Dendritic cell treated with granulocyte-macrophage colony-stimulating factor and Interleukin-4, amounts not matched to agents 40 ng/mL and 50 ng/mL, for 4 days (primary cell): ENCODE measurements at regions not wholly inside any gene's neighbourhood (a gene's known extent, or its start where the extent isn't known, plus 50 kb on each side); places are given as distances from the start of the nearest gene placed in this dataset.

Experiments
- H3K27ac Mint-ChIP-seq: one replicate; pipeline ENCODE4 v1.8.0; 2022; ENCODE audit warnings: mild to moderate bottlenecking, mixed read lengths
- H3K27me3 Mint-ChIP-seq: one replicate; pipeline ENCODE4 v1.8.0; 2022; ENCODE audit warnings: mild to moderate bottlenecking, mixed read lengths
- H3K36me3 Mint-ChIP-seq: one replicate; pipeline ENCODE4 v1.8.0; 2022; ENCODE audit warnings: low read depth, mixed read lengths
- H3K4me1 Mint-ChIP-seq: one replicate; pipeline ENCODE4 v1.8.0; 2022; ENCODE audit warnings: low read depth, mixed read lengths
- H3K4me3 Mint-ChIP-seq: one replicate; pipeline ENCODE4 v1.8.0; 2022; ENCODE audit warnings: mild to moderate bottlenecking, moderate library complexity, mixed read lengths
- H3K9me3 Mint-ChIP-seq: one replicate; pipeline ENCODE4 v1.8.0; 2022; ENCODE audit warnings: mixed read lengths
- intact Hi-C: fragments of 100-400 bp; cut with micrococcal nuclease; formaldehyde crosslinking; loops from one replicate; pipeline ENCODE4 v1.15.0; 2022

DNA sequence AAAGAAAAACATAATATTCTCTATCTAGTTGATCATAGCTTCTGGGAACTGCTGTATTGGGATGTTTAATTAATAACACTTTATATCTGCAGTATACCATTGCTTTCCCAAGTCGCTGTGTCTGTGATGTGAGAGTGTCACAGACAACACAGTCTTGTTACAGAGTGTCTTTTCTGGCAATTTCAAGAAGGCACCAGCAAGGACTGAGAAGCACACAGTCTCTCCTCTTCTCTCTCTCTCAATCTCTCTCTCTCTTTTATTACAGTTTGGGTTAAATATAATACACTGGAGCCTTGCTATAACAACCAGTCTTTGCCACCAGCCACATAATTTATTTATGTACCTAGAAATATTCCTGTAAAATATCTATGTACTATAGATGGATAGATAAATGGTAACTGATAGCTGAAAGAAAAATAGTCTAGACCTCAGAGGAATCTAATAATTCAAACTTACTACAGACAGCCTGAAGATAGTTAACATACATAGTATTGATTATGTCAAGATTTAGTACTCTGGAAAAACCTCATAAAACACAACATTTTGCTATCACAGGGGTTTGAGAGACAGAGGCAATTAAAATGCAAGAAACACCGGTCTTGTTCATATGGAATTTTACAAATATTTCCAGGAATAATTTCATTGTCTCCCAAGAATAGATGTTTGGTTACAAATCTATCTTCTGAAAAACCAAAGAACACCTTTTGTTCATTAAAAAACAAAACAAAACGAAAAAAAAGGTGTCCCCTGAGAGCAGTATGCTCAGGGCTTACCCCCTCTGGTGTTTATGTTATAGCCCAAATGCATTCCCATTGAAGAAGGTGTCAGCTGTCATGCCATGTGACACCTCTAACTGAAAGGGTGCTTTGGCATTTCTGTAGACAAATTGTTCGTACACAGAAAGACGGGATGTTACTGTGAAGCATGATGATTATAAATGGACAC is 507.8 kb downstream of the TBC1D4 start:
- Mint-ChIP-seq H3K27me3 (no peaks in the 10 kb centered on the region), H3K27ac (no peak overlapping the region), H3K4me3 (no peak overlapping the region), H3K9me3 (peaks cover 23% of the 10 kb centered on the region), H3K36me3 (no peaks in the 10 kb centered on the region), H3K4me1 (no peaks in the 10 kb centered on the region)
- intact Hi-C loops, result no loop called here

DNA sequence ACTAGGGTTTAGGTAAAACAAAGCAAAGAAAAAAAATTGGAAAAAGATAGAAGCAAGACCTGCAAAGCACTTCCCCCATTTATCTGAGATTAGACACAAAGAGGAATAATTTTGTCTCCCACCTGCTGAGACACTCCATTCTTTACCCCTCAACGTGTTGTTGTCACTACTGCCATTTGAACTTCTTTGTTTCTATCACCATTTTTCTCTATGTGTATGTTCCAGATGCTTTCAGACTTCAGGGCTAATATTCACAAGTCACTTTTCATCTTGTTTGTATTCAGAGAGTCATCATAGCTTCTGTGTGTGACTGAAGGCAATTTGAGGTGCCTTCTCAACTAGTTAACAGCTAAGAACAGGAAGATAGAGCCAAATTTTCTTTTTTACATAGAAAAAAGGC is 512.5 kb downstream of the TBC1D4 start:
- intact Hi-C loops, result no loop called here
- peaks cover 9% of the 10 kb centered on the region for H3K9me3 Mint-ChIP-seq
- no peaks in the 10 kb centered on the region for H3K27me3 Mint-ChIP-seq
- no peaks in the 10 kb centered on the region for H3K36me3 Mint-ChIP-seq
- no peaks in the 10 kb centered on the region for H3K4me1 Mint-ChIP-seq
- H3K4me3 Mint-ChIP-seq, result no peak overlapping the region
- H3K27ac Mint-ChIP-seq, result no peak overlapping the region

DNA sequence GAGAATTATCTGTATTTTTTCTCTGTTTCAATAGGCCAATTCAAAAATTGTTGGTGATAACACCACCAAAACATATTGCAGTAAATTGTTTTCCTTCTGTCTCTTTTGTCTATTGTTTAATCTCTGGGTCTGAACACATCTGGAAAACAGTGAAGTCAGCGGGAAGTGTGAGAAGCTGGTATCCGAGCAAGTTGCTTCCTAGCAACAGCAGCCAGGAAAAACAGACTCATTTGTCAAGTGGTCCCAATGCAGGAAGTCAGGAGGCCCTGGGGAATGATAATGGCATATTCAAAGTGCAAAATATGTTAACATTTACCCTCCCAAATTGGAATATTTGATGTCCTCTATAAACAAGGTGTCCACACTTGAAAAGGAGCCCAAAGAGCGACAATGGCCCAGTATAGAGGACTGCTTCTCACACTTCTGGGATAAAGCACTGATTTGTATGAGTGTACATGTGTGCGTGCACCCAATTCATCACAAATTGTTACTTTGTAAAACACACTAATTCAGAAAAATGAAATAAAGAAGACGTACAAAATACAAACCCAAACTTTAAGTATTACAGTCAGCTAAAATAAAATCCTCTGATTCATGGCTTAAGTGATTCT is 515.0 kb downstream of the TBC1D4 start:
- intact Hi-C loops, result no loop called here
- Mint-ChIP-seq H3K27ac (no peak overlapping the region), H3K4me3 (no peak overlapping the region), H3K4me1 (no peaks in the 10 kb centered on the region), H3K36me3 (no peaks in the 10 kb centered on the region), H3K9me3 (peaks cover 32% of the 10 kb centered on the region), H3K27me3 (no peaks in the 10 kb centered on the region)

DNA sequence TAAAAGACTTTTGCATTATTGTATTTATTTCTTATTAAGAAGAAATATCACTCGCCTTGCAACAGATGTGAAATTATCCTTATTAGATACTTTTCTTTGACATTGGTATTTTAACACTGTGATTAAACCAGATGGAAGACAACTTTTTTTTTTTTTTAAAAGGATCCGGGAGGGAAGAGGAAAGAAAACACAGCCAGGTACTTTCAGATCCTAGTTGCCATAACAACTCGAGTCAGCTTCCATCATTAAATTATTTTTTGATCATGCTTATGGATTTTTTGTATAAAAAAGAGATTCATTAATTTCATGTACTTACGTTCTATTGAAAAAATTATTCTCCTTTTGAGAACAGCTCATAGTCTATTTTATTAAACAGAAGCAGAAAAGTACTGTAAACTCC is 515.7 kb downstream of the TBC1D4 start:
- peaks cover 38% of the 10 kb centered on the region for H3K9me3 Mint-ChIP-seq
- no peaks in the 10 kb centered on the region for H3K27me3 Mint-ChIP-seq
- intact Hi-C loops, result no loop called here
- H3K27ac Mint-ChIP-seq, result no peak overlapping the region
- no peaks in the 10 kb centered on the region for H3K4me1 Mint-ChIP-seq
- H3K4me3 Mint-ChIP-seq, result no peak overlapping the region
- no peaks in the 10 kb centered on the region for H3K36me3 Mint-ChIP-seq

DNA sequence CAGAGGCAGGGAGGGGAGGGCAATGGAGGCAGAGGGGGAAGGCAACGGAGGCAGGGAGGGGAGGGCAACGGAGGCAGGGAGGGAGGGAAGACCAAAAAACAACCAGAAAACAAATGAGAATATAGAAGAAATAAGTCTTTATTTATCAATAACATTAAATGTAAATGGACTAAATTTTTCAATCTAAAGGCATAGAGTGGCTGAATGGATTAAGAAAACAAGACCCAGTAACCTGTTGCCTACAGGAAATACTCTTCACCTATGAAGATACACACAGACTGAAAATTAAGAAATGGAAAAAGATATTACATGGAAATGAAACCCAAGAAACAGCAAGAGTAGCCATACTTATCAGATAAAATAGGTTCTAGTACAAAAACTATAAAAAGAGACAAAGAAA is 536.3 kb downstream of the TBC1D4 start:
- Mint-ChIP-seq H3K36me3 (no peaks in the 10 kb centered on the region), H3K27me3 (no peaks in the 10 kb centered on the region), H3K27ac (no peak overlapping the region), H3K9me3 (peaks cover 65% of the 10 kb centered on the region), H3K4me1 (no peaks in the 10 kb centered on the region), H3K4me3 (no peak overlapping the region)
- intact Hi-C loops, result no loop called here

DNA sequence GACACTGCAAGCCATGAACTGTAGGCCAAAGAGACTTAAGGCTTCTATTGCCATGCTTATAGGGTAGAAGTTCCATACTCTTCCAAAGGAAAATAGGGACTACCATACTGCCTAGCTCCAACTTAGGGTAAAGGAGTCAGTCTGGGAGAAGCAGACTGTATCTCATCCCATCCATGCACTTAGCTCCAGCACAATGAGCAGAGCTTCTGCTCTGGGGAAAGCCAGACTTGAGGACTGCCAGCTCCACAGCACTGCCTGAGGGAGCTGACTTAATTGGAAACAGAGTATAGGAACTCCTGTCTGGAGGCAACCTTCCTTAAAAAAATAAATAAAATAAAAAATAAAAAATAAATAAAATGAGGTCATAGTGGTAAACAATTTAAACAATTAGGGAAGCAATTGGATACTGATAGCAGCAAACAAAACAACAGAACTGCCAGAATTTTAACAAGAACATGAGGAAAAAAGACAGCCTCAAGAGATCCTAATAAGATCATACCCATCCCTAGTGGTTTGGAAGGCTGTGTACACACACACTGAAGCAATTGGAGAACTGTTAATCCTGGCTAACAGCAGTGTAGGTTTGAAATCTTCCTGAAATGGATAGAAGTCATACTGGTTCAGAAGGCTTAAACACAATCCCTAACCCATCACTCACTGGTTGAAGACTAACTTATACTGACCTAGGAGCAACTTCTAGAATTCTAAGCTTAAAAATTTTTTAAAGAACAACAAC is 550.1 kb downstream of the TBC1D4 start:
- Mint-ChIP-seq H3K4me3 (no peak overlapping the region), H3K36me3 (no peaks in the 10 kb centered on the region), H3K27me3 (no peaks in the 10 kb centered on the region), H3K9me3 (peaks cover 31% of the 10 kb centered on the region), H3K4me1 (no peaks in the 10 kb centered on the region), H3K27ac (no peak overlapping the region)
- intact Hi-C loops, result no loop called here

DNA sequence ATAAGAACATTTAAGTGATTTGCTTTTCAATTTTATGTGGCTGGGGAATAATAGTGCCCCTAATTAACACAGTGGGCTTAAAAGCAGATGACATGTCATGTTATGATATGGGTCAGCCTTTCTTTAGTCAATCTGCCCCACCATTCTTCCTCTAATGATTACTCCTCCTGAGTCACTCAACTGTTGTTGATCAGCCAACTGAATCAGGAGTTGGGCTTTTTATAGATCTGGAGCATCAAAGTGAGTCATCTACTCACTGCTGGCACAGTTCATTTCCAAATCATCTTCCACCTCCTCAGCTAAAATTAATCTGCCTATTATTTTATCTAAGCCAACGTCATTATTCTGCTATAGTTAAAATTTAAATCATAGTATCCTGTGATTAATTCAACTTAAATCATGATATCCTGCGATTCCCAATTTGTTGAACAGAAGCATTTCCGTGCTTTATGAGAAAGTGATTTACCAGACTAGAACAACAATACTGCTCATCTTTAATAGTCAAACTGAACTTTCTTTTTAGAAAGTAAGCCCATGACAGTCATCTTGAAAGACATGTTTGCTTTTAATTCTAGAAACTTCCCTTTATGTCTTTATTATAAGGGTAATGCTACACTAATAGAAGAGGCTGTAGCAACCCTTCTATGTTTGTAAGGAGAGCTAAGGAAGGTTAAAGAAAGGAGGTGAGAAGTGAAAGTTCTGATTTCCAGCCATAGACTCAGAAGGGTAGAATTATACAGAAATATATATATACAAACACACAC is 551.4 kb downstream of the TBC1D4 start:
- H3K27ac Mint-ChIP-seq, result no peak overlapping the region
- H3K9me3 Mint-ChIP-seq, result peaks cover 35% of the 10 kb centered on the region
- no peak overlapping the region for H3K4me3 Mint-ChIP-seq
- no peaks in the 10 kb centered on the region for H3K4me1 Mint-ChIP-seq
- intact Hi-C loops, result no loop called here
- H3K36me3 Mint-ChIP-seq, result no peaks in the 10 kb centered on the region
- no peaks in the 10 kb centered on the region for H3K27me3 Mint-ChIP-seq

DNA sequence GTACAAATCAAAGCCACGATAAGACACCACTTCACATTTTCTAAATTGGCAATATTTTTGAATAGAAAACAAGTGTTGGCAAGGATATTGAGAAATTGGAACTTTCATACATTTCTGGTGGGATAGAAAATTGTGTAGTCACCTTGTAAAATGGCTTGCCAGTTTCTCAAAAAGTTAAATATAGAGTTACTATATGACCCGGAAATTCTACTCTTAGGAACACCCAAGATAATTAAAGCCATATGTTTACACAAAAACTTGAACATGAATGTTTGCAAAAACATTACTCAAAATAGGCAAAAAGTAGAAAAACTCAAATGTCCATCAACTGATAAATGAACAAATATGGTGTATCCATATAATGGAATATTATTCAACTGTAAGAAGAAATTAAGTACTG is 552.5 kb downstream of the TBC1D4 start:
- Mint-ChIP-seq H3K4me3 (no peak overlapping the region), H3K9me3 (peaks cover 40% of the 10 kb centered on the region), H3K36me3 (no peaks in the 10 kb centered on the region), H3K27me3 (no peaks in the 10 kb centered on the region), H3K27ac (no peak overlapping the region), H3K4me1 (no peaks in the 10 kb centered on the region)
- intact Hi-C loops, result no loop called here

DNA sequence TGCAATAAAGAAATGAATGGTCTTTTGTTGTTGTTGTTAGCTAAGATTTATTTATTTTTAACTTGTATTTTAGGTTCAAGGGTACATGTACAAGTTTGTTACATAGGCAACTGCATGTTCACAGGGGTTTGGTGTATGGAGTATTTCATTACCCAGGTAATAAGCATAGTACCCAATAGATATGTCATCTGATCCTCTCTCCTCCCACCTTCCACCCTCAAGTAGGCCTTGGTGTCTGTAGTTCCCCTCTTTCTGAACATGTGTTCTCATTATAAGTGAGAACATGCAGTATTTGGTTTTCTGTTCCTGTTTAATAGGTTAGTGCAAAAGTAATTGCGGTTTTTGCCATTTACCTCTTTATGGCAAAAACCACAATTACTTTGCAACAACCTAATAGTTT is 554.1 kb downstream of the TBC1D4 start:
- Mint-ChIP-seq H3K4me3 (no peak overlapping the region), H3K4me1 (no peaks in the 10 kb centered on the region), H3K27me3 (no peaks in the 10 kb centered on the region), H3K36me3 (no peaks in the 10 kb centered on the region), H3K27ac (no peak overlapping the region), H3K9me3 (peaks cover 41% of the 10 kb centered on the region)
- intact Hi-C loops, result no loop called here

DNA sequence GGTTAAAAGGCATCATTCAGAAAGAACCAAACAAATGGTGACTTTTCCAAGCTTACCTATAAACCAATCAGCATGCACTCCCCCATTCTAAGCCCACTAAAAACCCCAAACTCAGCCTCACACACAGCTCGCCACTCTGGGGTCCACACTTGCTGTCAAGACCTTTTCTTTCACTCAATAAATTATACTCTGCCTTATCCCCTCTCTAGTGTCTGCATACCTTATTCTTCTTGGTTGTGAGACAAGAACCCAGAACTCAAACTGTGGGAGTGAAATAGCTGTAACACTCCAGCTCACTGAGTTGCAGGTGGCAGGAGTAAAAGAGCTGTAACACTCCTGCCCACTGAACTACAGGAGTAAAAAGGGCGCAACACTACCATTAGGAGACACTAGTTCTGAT is 559.0 kb downstream of the TBC1D4 start:
- no peaks in the 10 kb centered on the region for H3K4me1 Mint-ChIP-seq
- no peak overlapping the region for H3K27ac Mint-ChIP-seq
- no peak overlapping the region for H3K4me3 Mint-ChIP-seq
- peaks cover 40% of the 10 kb centered on the region for H3K9me3 Mint-ChIP-seq
- H3K36me3 Mint-ChIP-seq, result no peaks in the 10 kb centered on the region
- intact Hi-C loops, result no loop called here
- no peaks in the 10 kb centered on the region for H3K27me3 Mint-ChIP-seq

DNA sequence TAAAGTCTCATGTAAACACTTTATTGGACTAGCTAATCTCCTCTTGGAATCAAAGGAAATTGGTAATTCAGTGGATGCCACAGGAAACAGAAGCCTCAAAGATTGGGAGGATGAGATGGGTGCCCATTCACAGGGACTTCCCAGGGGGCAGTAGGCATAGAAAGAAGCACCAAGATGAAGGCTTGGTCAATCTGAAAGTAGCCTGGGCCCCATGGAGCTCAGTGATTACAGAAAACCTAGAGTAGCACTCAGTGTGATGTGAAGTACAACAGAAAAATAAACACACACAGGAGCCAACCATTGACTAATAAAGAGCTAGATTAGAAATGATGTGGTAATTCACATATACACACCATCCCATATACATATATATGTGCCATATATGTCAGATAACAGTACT is 560.6 kb downstream of the TBC1D4 start:
- Mint-ChIP-seq H3K4me3 (no peak overlapping the region), H3K27me3 (no peaks in the 10 kb centered on the region), H3K9me3 (peaks cover 39% of the 10 kb centered on the region), H3K27ac (no peak overlapping the region), H3K4me1 (no peaks in the 10 kb centered on the region), H3K36me3 (no peaks in the 10 kb centered on the region)
- intact Hi-C loops, result no loop called here

DNA sequence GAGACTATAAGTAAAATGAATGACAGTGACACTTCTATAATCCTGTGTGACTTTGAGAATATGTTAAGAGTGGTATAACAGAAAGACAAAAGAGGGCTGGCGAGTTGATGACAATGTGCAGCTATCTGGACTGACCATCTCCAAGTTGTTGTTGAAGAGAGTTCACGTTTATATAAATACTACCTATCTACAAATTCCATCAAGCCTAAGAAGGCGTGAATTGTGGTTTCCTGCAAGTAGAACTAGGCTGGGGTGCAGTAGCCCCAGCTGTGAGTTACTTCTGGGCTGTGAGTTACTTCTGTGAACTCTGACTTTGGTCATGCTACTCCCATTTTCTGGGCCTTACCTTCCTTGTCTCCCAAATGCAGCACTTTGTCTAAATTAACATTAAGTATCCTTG is 561.0 kb downstream of the TBC1D4 start:
- Mint-ChIP-seq H3K4me3 (no peak overlapping the region), H3K9me3 (peaks cover 35% of the 10 kb centered on the region), H3K36me3 (no peaks in the 10 kb centered on the region), H3K27me3 (no peaks in the 10 kb centered on the region), H3K4me1 (no peaks in the 10 kb centered on the region), H3K27ac (no peak overlapping the region)
- intact Hi-C loops, result no loop called here

DNA sequence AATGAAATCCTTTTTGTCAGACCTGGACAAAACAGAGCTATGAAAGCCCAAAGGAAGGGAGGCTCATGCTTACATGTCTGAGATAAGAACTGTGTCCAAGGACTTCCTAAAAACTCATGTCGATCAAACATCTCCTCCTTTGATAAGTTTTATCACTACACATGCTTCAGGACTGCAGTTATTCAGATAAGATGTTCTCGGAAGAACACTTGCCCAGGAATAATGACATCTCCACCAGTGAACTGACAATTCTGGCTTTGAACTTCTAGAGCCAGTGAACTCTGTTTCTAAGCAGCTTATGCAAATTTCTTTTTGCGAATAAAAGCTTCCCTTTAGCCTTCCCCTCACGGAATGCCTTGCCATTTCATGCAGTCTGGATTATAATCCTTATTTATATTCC is 561.6 kb downstream of the TBC1D4 start:
- Mint-ChIP-seq H3K4me3 (no peak overlapping the region), H3K27ac (no peak overlapping the region), H3K27me3 (no peaks in the 10 kb centered on the region), H3K4me1 (no peaks in the 10 kb centered on the region), H3K9me3 (peaks cover 29% of the 10 kb centered on the region), H3K36me3 (no peaks in the 10 kb centered on the region)
- intact Hi-C loops, result no loop called here

DNA sequence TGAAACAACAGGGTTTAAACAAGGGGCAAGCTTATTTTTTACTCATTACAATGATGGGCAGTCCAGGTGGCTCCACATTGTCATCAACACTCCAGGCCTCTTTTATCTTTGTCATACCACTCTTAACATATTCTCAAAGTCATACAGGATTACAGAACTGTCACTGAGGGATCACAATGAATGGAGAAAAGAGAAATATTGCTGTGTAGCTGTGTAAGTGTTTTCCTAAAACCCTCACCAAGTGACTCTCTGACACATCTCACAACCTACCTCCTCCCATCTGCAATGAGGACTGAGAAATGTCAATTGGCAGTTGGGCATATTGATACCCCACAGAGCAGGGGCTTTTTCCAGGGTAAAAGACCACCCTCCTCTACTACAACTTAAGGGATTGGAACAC is 562.1 kb downstream of the TBC1D4 start:
- no peak overlapping the region for H3K4me3 Mint-ChIP-seq
- no peaks in the 10 kb centered on the region for H3K4me1 Mint-ChIP-seq
- H3K36me3 Mint-ChIP-seq, result no peaks in the 10 kb centered on the region
- H3K27me3 Mint-ChIP-seq, result no peaks in the 10 kb centered on the region
- peaks cover 25% of the 10 kb centered on the region for H3K9me3 Mint-ChIP-seq
- no peak overlapping the region for H3K27ac Mint-ChIP-seq
- intact Hi-C loops, result no loop called here
